DND-41 (cell line): ENCODE measurements at regions not wholly inside any gene's neighbourhood (a gene's known extent, or its start where the extent isn't known, plus 50 kb on each side); places are given as distances from the start of the nearest gene placed in this dataset.

Experiments
- ATAC-seq: fragments of 200-7000 bp; cut with Tn5 transposase; 3 replicates; pipeline ENCODE4 v1.9.1; 2021; ENCODE audit warnings: low read depth; ENCODE audit not compliant: insufficient read depth
- DNase-seq: peaks from one replicate; pipeline ENCODE4 v3.0.0-alpha.2; 2020
- H2AFZ ChIP-seq: 2 replicates; pipeline ENCODE4 v1.6.0; 2012; ENCODE audit warnings: low read depth, low read length
- H3K27ac ChIP-seq: 2 replicates; pipeline ENCODE4 v1.5.1; 2012; ENCODE audit warnings: low read length, inconsistent platforms
- H3K27me3 ChIP-seq: fragments of 200-600 bp; sonication (generic); 2 replicates; pipeline ENCODE4 v1.6.0; 2012; ENCODE audit warnings: low read length, mild to moderate bottlenecking, inconsistent platforms; ENCODE audit not compliant: insufficient read depth, poor library complexity
- H3K36me3 ChIP-seq: 2 replicates; pipeline ENCODE4 v1.5.1; 2012; ENCODE audit warnings: low read length, inconsistent platforms; ENCODE audit not compliant: insufficient read depth
- H3K4me1 ChIP-seq: 2 replicates; pipeline ENCODE4 v1.5.1; 2012; ENCODE audit warnings: mild to moderate bottlenecking, low read length; ENCODE audit not compliant: insufficient read depth
- H3K4me2 ChIP-seq: 2 replicates; pipeline ENCODE4 v1.6.0; 2012; ENCODE audit warnings: mild to moderate bottlenecking, moderate library complexity, low read length, inconsistent platforms; ENCODE audit not compliant: insufficient read depth
- H3K4me3 ChIP-seq, 2 experiments: fragments of 200-600 bp in 1 of 2; shearing (Covaris generic) in 1 of 2; 2 replicates each; pipeline ENCODE4 v1.5.1; 2012 to 2016; ENCODE audit warnings: inconsistent platforms in 2 of 2, low read length in 2 of 2, mild to moderate bottlenecking in 2 of 2, low read depth in 1 of 2, moderate library complexity in 1 of 2
- H3K79me2 ChIP-seq: 2 replicates; pipeline ENCODE4 v1.6.0; 2012; ENCODE audit warnings: low read length, inconsistent platforms; ENCODE audit not compliant: insufficient read depth
- H3K9ac ChIP-seq: 2 replicates; pipeline ENCODE4 v1.6.0; 2012; ENCODE audit warnings: low read depth, mild to moderate bottlenecking, inconsistent platforms, low read length, moderate library complexity
- H3K9me3 ChIP-seq: 2 replicates; pipeline ENCODE4 v1.5.1; 2012; ENCODE audit warnings: low read length, moderate library complexity, mild to moderate bottlenecking, inconsistent platforms; ENCODE audit not compliant: insufficient read depth, severe bottlenecking
- H4K20me1 ChIP-seq: 2 replicates; pipeline ENCODE4 v1.6.0; 2012; ENCODE audit warnings: low read length; ENCODE audit not compliant: insufficient read depth
- CTCF ChIP-seq: IDR thresholded peaks from 2 replicates; pipeline ENCODE4 v1.5.1; 2012; ENCODE audit warnings: borderline replicate concordance, low read length, moderate library complexity, mild to moderate bottlenecking; ENCODE audit not compliant: poor library complexity, severe bottlenecking; ENCODE audit errors: extremely low read depth
- EZH2 ChIP-seq: IDR thresholded peaks from 3 replicates; pipeline ENCODE4 v1.6.1; 2012; ENCODE audit warnings: borderline replicate concordance, low read depth, mild to moderate bottlenecking, moderate library complexity, low read length, inconsistent platforms; ENCODE audit not compliant: severe bottlenecking

- Histone ChIP-seq H2AFZ (no peak overlapping the region), H3K4me1 (0 out of 2 replicates have a peak, but pooled peaks cover 6% of the 10 kb centered on the region), H3K27me3 (no peaks in the 10 kb centered on the region), H3K9ac (no peak overlapping the region), H4K20me1 (peaks cover 98% of the 10 kb centered on the region), H3K79me2 (peaks cover 100% of the 10 kb centered on the region), H3K36me3 (peaks cover 93% of the 10 kb centered on the region), H3K9me3 (no peaks in the 10 kb centered on the region), H3K4me3 (no peak overlapping the region), H3K4me2 (no peak overlapping the region), H3K27ac (no peak overlapping the region; the same call in 1 of the 2 replicates)
- TF ChIP-seq CTCF (no peak), EZH2 (no peak)
- ATAC-seq (no peak), DNase-seq (no peak)
Measured at GRCh38 chr22:46084376-46084775, 66.0 kb upstream of the PPARA start.

- no peak overlapping the region for H3K4me3 ChIP-seq
- no peak overlapping the region for H2AFZ ChIP-seq
- H3K9ac ChIP-seq = no peak overlapping the region
- no peaks in the 10 kb centered on the region for H3K27me3 ChIP-seq
- H3K9me3 ChIP-seq = no peaks in the 10 kb centered on the region
- no peak overlapping the region for H3K27ac ChIP-seq
- peaks cover 100% of the 10 kb centered on the region for H3K79me2 ChIP-seq
- H3K4me2 ChIP-seq = no peak overlapping the region
- peaks cover 96% of the 10 kb centered on the region for H4K20me1 ChIP-seq
- 0 out of 2 replicates have a peak, but pooled peaks cover 4% of the 10 kb centered on the region for H3K4me1 ChIP-seq
- DNase-seq = no peak
- H3K36me3 ChIP-seq = peaks cover 95% of the 10 kb centered on the region
- TF ChIP-seq CTCF (no peak), EZH2 (no peak)
- ATAC-seq = no peak
Measured at GRCh38 chr22:46084943-46085827, 65.1 kb upstream of the PPARA start.

- no peaks in the 10 kb centered on the region for H3K27me3 ChIP-seq
- no peak for ATAC-seq
- no peak overlapping the region for H3K4me2 ChIP-seq
- no peak overlapping the region for H3K4me3 ChIP-seq
- TF ChIP-seq CTCF (no peak), EZH2 (no peak)
- peaks cover 97% of the 10 kb centered on the region for H3K36me3 ChIP-seq
- no peak overlapping the region for H3K27ac ChIP-seq
- H4K20me1 ChIP-seq = peaks cover 97% of the 10 kb centered on the region
- no peak overlapping the region for H3K9ac ChIP-seq
- no peaks in the 10 kb centered on the region for H3K9me3 ChIP-seq
- peaks cover 100% of the 10 kb centered on the region for H3K79me2 ChIP-seq
- no peak overlapping the region for H2AFZ ChIP-seq
- 0 out of 2 replicates have a peak, but pooled peaks cover 4% of the 10 kb centered on the region for H3K4me1 ChIP-seq
- no peak for DNase-seq
Measured at GRCh38 chr22:46085828-46086576, 64.3 kb upstream of the PPARA start.
